GM21723 (cell line): ENCODE measurements at regions not wholly inside any gene's neighbourhood (a gene's known extent, or its start where the extent isn't known, plus 50 kb on each side); places are given as distances from the start of the nearest gene placed in this dataset.

ENCODE experiments used
- ATAC-seq: cut with Tn5 transposase; IDR thresholded peaks from one replicate; pipeline ENCODE4 v1.9.1; 2021; ENCODE audit warnings: mild to moderate bottlenecking, moderate library complexity; ENCODE audit not compliant: unreplicated experiment

GRCh38 chr1:4033713-4034112 lies 133.6 kb upstream of the C1orf174 start:
- ATAC-seq = no peak

- no peak for ATAC-seq
These were observed 134.3 kb upstream of the C1orf174 start for GRCh38 chr1:4034318-4034887.

DNA sequence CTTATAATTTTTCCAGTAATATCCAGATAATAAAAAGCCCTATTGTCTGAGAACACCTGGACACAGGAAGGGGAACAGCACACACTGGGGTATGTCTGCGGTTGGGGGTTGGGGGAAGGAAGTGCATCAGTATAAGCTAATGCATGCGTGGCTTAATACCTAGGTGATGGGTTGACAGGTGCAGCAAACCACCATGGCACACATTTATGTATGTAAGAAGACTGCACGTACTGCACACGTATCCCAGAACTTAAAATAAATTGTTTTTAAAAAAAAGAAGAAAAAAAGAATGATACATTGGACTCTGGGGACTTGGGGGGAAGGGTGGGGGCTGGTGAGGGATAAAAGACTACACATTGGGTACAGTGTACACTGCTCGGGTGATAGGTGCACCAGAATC lies 144.9 kb upstream of the C1orf174 start:
- ATAC-seq = no peak

DNA sequence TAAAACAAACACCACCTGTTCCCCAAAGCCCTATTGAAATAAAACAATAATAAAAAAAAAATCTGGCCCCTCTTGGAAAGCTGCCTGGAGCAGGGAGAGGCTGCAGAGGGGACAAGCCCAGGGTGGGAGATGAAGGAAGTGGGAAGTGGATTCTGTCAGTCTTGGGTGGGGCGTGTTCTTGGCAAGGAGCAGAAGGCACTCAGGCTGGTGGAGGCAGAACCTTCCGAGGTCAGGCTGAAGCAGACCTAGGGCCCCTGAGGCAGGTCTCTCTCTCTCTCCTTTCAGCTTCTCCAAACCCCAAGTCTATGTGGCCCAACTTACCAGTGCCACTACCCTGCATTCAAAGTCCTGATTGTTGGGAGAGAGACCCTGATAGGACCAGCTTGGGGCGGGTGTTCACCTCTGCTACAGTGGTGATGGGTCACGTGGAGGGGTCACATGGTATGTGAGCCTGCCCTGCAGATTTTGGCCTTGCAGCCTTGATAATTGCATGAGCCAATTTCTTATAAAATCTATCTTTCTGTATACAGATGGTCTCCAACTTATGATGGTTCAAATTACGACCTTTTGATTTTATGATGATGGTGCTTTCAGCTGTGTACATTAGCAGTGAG lies 145.4 kb upstream of the C1orf174 start:
- no peak for ATAC-seq

GRCh38 chr1:4046836-4047461 lies 146.9 kb upstream of the C1orf174 start:
- ATAC-seq = no peak

DNA sequence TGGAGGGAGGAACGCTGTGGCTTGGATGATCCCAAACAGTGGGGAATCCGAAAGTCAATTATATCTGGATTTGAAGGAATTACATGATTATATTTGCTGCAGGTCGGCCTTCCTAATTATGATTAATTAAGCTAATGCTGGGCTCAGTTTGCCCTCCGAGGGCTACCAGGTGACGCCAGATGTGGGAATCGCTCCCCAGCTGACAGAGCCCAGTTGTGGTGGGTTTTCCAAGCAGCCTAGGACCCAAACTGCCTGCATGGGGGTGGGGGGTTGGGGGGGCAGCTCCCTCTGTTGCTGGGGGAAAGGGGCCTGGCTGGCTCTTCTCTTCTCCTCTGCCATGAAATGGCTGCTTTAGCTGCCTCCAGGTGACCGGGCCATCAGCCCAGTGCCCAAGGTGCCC lies 147.6 kb upstream of the C1orf174 start:
- no peak for ATAC-seq

GRCh38 chr1:4048076-4048475 lies 148.0 kb upstream of the C1orf174 start:
- no peak for ATAC-seq

DNA sequence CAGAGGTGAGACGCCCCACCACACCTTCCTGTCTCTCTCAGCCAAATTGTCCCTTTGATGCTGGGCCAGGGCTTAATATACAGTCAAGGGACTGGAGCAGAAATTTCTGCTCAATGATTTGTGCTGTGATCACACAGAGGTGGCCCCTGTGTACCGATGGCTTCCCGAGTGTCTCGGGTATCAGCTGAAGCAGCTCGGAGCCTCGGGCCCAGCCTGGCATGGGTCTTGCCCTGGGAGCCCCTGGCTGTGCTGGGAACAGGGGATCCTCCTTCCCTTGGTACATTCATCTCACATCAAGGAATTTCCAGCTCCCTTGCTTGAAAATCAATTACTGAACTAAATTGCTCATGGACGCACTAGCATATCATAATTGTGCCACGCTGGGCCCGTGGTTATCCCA lies 148.8 kb upstream of the C1orf174 start:
- ATAC-seq = no peak

DNA sequence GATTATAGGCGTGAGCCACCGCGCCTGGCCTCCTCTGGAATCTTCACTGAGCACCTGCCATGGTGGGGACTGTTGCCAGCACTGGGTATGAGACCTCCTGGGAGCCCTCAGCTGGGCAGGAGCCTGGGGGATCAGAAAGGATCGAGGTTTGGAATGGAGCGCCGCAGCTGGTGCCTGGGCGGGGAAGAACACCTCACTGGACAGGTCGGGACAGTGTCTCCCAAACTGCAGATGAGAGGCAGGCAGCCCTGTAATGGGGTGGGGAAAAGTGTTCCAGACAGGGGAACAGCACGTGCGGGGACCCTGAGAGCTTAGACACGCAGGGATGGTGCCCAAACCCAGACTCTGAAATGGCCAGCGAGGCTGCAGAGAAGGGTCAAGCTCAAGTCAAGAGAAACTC lies 150.9 kb upstream of the C1orf174 start:
- no peak for ATAC-seq

- ATAC-seq = no peak
These were observed 152.6 kb upstream of the C1orf174 start for GRCh38 chr1:4052657-4053056.

DNA sequence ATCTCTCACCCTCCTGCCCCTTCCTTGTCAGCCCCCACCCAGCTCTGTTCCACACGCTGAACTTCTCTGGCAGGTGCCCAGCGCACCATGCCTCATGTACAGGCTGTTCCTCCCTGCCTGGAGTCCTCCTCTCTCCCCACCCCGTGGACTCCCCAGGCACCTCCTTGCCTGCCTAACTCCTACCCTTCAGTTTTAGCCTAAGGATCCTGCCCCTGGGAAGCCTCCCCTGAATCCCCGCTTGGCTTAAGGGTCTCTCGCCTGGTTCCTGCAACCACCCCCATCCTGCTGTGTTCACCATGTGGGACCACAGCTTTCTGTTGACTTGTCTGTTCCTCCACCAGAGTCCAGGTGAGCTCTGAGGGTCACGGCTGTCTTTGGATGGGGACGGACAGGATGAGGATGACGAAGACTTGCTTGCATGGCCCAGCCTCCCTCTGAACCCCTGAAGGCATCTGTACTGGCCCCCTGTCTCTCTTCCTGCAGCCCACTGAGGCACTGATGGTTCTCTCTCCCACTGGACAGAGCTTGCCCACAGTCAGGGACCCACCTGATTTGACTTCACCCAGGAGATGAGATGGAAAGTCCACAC lies 153.2 kb upstream of the C1orf174 start:
- no peak for ATAC-seq

DNA sequence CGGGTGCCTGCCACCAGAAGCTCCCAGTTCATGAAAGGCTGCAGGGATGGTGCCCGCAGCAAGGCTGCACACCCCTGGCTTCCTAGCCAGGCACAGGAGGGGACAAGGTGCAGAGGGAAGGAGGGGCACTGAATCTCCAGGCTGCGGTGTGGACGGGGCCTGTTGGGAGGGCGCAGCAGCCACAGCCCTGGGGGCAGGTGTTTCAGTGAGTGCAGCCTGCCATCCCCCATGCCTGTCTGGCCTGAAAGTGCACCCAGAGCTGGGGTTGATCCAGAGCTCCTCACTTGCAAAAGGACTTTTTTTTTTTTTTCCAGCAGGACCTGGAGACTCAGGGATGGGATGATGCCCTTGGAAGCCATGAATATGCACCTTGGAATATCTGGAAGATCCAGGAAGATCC lies 153.7 kb upstream of the C1orf174 start:
- no peak for ATAC-seq

- ATAC-seq = no peak
These were observed 155.4 kb upstream of the C1orf174 start for GRCh38 chr1:4055294-4055967.

DNA sequence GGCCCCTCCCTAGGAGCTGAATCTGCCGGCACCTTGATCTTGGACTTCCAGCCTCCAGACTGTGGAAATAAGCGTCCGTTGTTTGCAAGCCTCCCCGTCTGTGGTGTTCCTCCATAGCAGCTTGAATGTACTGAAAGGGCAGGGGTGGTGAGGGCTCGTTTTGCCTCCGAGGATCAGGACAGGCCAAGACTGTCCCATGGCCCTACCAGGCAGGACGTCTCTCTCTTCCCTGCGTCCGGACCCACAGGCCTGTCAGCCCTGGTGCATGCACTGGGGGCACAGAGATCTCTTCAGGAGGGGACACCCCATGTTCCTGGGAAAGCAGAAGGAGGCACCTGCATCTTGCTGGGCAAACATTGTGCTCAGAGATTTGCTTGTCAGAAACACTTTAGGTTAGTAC lies 156.3 kb upstream of the C1orf174 start:
- no peak for ATAC-seq

- ATAC-seq = no peak
These were observed 156.9 kb upstream of the C1orf174 start for GRCh38 chr1:4056989-4057388.

- ATAC-seq = no peak
These were observed 157.5 kb upstream of the C1orf174 start for GRCh38 chr1:4057603-4058002.

DNA sequence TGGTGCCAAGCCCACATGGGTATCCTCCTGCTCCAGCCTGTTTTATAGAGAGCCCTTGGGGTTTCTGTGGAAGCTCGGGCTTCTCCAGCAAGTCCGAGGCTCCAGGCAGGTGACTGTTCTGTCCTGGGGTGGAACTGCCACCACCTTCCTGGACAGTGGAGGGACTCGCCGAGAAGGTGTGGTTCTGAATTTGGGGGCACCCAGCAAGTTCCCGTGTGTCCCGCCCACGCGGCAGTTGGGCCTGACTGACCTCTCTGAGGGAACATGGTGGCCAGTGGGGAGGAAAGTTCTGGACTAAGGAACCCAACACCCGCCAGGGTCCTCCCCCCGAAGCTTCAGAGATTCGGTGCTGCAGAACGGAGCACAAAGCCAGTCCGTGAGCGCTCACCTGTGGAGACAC lies 158.1 kb upstream of the C1orf174 start:
- no peak for ATAC-seq

DNA sequence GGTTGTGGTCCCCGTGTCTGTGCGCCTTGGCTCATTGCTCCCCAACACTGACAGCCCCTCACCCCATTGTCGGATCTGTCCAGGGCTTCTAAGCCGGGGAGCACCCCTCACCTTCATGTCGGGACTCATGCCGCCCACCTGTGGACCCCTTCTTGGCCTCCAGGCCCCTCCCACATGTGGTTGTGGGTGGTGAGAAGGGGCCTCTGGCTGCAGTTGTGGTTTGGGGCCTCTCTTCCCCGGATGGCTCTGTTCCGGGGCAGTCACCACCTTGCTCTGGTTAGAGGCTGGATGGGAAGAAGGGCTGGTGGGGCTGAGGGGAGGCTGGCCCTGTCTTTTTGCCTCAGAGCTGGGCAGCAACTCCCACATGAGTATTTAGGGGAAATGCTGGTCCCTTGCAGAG lies 158.6 kb upstream of the C1orf174 start:
- ATAC-seq = no peak

DNA sequence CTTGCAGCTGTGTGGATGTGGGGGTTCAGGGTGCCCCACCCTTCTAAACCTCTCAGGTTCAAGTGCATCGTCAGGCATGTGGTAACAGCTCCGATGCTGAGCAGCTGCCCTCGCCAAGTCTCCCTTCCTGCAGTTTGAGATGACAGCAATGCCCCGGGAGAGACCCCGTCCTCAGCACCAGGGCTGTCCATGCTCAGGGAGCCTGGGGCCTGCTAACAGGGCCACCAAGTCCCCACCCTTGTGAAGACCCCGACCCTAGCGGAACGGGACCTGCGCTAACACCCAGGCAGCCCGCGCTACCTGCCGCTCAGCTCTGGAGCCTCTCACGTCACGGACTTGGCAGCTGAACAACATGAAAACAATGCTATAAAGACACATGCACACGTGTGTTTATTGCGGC lies 159.2 kb upstream of the C1orf174 start:
- no peak for ATAC-seq

GRCh38 chr1:4060850-4061249 lies 160.8 kb upstream of the C1orf174 start:
- no peak for ATAC-seq

DNA sequence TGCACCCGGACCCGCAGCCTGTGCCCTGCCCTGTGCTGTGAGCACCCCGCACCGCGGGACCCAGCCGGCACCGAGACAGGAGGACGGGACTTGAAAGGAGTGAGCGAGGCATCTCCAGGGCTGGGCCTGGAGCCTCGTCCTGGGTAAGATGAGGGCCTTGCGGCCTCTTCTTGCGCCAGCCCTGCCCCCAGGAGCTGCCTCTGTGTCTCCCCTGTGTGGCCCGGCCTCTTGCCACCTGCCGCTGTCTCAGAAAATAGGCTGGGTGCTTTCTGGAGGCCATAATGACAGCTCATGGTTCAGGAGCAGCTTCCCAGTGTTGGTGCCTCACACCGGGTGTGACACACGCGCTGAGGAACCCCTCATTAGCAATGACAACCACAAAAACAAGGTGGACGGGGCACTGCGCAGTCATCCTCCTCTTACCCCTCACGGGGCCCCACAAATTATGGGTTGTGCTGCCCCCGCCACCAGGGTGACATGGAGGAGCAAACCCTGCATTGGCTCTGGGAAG lies 161.5 kb upstream of the C1orf174 start:
- no peak for ATAC-seq

GRCh38 chr1:4062041-4062440 lies 162.0 kb upstream of the C1orf174 start:
- ATAC-seq = no peak
